OCI-LY7 (cell line): ENCODE measurements at regions not wholly inside any gene's neighbourhood (a gene's known extent, or its start where the extent isn't known, plus 50 kb on each side); places are given as distances from the start of the nearest gene placed in this dataset.

Source experiments
- CTCF ChIP-seq: fragments of 200-600 bp; sonication (generic); conservative IDR thresholded peaks from 2 replicates; pipeline ENCODE4 v1.5.1; 2014; ENCODE audit warnings: mild to moderate bottlenecking, antibody characterized with exemption, low read length, moderate library complexity, mixed read lengths
- EZH2phosphoT487 ChIP-seq: fragments of 200-600 bp; sonication (generic); IDR thresholded peaks from 2 replicates; pipeline ENCODE4 v1.6.1; 2018; ENCODE audit warnings: low read depth, borderline replicate concordance, mild to moderate bottlenecking, mixed run types, antibody characterized with exemption, low read length, moderate library complexity, mixed read lengths

GRCh38 chr17:77323413-77324171, 182.8 kb downstream of the SEC14L1 start:
- TF ChIP-seq CTCF, result no peak
- TF ChIP-seq EZH2phosphoT487, result no peak
